ENCODE measurements at regions not wholly inside any gene's neighbourhood (a gene's known extent, or its start where the extent isn't known, plus 50 kb on each side); places are given as distances from the start of the nearest gene placed in this dataset.
A peak's percentile ranks its signal among the peaks of the same experiment; 100 is the strongest.

- peak; percentile 29 for DNase-seq (ENCODE audit: extremely low spot score)
Measured at GRCh38 chr6:4264601-4265000, 129.2 kb upstream of the ECI2 start.

GRCh38 chr6:4264081-4264480 is 128.7 kb upstream of the ECI2 start:
- Histone ChIP-seq H3K9me3 (no peaks in the 10 kb centered on the region), H3K36me3 (no peaks in the 10 kb centered on the region), H3K27me3 (no peaks in the 10 kb centered on the region), H3K4me1 (no peaks in the 10 kb centered on the region), H3K4me3 (no peak overlapping the region), H3K27ac (replicated peaks in 1 of 4) (no peak overlapping the region)
- TF ChIP-seq EP300 (IDR thresholded peaks at IDR 0.05), result no peak
- TF ChIP-seq POLR2A (IDR thresholded peaks at IDR 0.05; ENCODE audit: low read depth), result no peak
- TF ChIP-seq CTCF (IDR thresholded peaks at IDR 0.05), result no peak
- TF ChIP-seq POLR2AphosphoS5 (IDR thresholded peaks at IDR 0.05), result no peak
- intact Hi-C loops (cut with DNase I), result no loop called here
- WGBS, result 62% methylated on average over 3 of the region's 3 CpGs
- no peak for DNase-seq (ENCODE audit: extremely low spot score)

More at GRCh38 chr6:4264601-4265000, 129.2 kb upstream of the ECI2 start:
- WGBS, result 70% methylated on average over 1 of the region's 1 CpG
- H3K27ac ChIP-seq (replicated peaks in 1 of 4), result no peak overlapping the region
- intact Hi-C loops (cut with DNase I), result no loop called here
- no peaks in the 10 kb centered on the region for H3K4me1 ChIP-seq
- H3K9me3 ChIP-seq, result no peaks in the 10 kb centered on the region
- no peak for TF ChIP-seq CTCF (IDR thresholded peaks at IDR 0.05)
- TF ChIP-seq POLR2AphosphoS5 (IDR thresholded peaks at IDR 0.05), result no peak
- TF ChIP-seq POLR2A (IDR thresholded peaks at IDR 0.05; ENCODE audit: low read depth), result no peak
- TF ChIP-seq EP300 (IDR thresholded peaks at IDR 0.05), result no peak
- no peaks in the 10 kb centered on the region for H3K27me3 ChIP-seq
- H3K4me3 ChIP-seq, result no peak overlapping the region
- H3K36me3 ChIP-seq, result no peaks in the 10 kb centered on the region

- Histone ChIP-seq H3K27ac (replicated peaks in 1 of 4) (no peak overlapping the region), H3K9me3 (no peaks in the 10 kb centered on the region), H3K4me1 (no peaks in the 10 kb centered on the region), H3K4me3 (no peak overlapping the region), H3K27me3 (no peaks in the 10 kb centered on the region), H3K36me3 (no peaks in the 10 kb centered on the region)
- TF ChIP-seq POLR2A (IDR thresholded peaks at IDR 0.05; ENCODE audit: low read depth), result no peak
- no peak for TF ChIP-seq POLR2AphosphoS5 (IDR thresholded peaks at IDR 0.05)
- TF ChIP-seq CTCF (IDR thresholded peaks at IDR 0.05), result no peak
- no peak for TF ChIP-seq EP300 (IDR thresholded peaks at IDR 0.05)
- intact Hi-C loops (cut with DNase I), result no loop called here
- 48% methylated on average over 1 of the region's 1 CpG for WGBS
- peak; percentile 64 for DNase-seq (ENCODE audit: extremely low spot score)
Measured at GRCh38 chr6:4262526-4262925, 127.2 kb upstream of the ECI2 start.

DNA sequence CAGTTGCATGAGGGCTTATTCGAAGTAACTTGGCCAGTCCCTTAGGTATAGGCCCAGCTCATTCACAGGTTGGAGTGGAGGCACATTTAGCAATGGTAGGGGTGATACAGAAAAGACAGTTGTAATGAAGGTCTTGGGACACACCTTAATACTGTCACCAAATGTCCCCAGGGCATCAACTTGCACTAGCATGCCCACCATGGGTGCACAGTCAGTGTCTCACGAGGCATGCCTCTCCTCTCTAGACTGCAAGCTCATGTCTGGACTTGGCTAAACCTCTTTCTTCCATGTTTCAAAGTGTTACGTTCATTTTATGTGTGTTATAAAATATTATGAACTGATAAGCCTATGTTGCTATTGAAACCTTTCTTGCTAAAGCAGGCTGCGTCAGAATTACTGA is 124.0 kb upstream of the ECI2 start:
- no peaks in the 10 kb centered on the region for H3K27me3 ChIP-seq
- peaks cover under 1 to 2% (median under 1%) of the 10 kb centered on the region in 4 donors for H3K4me1 ChIP-seq
- no peak for TF ChIP-seq CTCF (IDR thresholded peaks at IDR 0.05)
- no peak for TF ChIP-seq POLR2A (IDR thresholded peaks at IDR 0.05; ENCODE audit: low read depth)
- TF ChIP-seq EP300 (IDR thresholded peaks at IDR 0.05), result no peak
- TF ChIP-seq POLR2AphosphoS5 (IDR thresholded peaks at IDR 0.05), result no peak
- H3K4me3 ChIP-seq, result no peak overlapping the region
- peak; percentile 64 for DNase-seq (ENCODE audit: extremely low spot score)
- H3K9me3 ChIP-seq, result no peaks in the 10 kb centered on the region
- no peaks in the 10 kb centered on the region for H3K36me3 ChIP-seq
- WGBS, result 94% methylated on average over 4 of the region's 4 CpGs
- H3K27ac ChIP-seq (replicated peaks in 1 of 4), result no peak overlapping the region
- intact Hi-C loops (cut with DNase I), result no loop called here

GRCh38 chr6:4258733-4259132 is 123.4 kb upstream of the ECI2 start:
- no peaks in the 10 kb centered on the region for H3K27me3 ChIP-seq
- H3K9me3 ChIP-seq, result no peaks in the 10 kb centered on the region
- TF ChIP-seq POLR2A (IDR thresholded peaks at IDR 0.05; ENCODE audit: low read depth) (no peak), EP300 (IDR thresholded peaks at IDR 0.05) (no peak), CTCF (IDR thresholded peaks at IDR 0.05) (no peak), POLR2AphosphoS5 (IDR thresholded peaks at IDR 0.05) (no peak)
- peaks cover 7 to 8% (median 7%) of the 10 kb centered on the region in 4 donors for H3K4me1 ChIP-seq
- no peak overlapping the region for H3K27ac ChIP-seq (replicated peaks in 1 of 4)
- DNase-seq (ENCODE audit: extremely low spot score), result peak; percentile 60
- WGBS, result 84% methylated on average over 5 of the region's 5 CpGs
- no peaks in the 10 kb centered on the region for H3K36me3 ChIP-seq
- intact Hi-C loops (cut with DNase I), result no loop called here
- H3K4me3 ChIP-seq, result no peak overlapping the region
